Natural killer cell (primary cell): ENCODE measurements at regions not wholly inside any gene's neighbourhood (a gene's known extent, or its start where the extent isn't known, plus 50 kb on each side); places are given as distances from the start of the nearest gene placed in this dataset.

Experiments
- ATAC-seq, 3 donors: fragments of 150-1000 bp in 2 of 3; fragments of 200-7000 bp in 1 of 3; cut with Tn5 transposase; 1 replicate in 1 of 3; 2 replicates in 2 of 3; pipeline ENCODE4 v1.10.0; 2021; ENCODE audit warnings: mild to moderate bottlenecking in 2 of 3, moderate library complexity in 2 of 3
- DNase-seq, 2 donors: peaks; one replicate each; pipeline versions ENCODE4 v3.0.0 to v3.0.0-alpha.2; 2013 to 2021; ENCODE audit warnings: mixed read lengths in 1 of 2
- H3K27ac ChIP-seq: one replicate; pipeline ENCODE4 v1.5.1; 2013; ENCODE audit warnings: mild to moderate bottlenecking, low read length
- H3K27me3 ChIP-seq: one replicate; pipeline ENCODE4 v1.6.1; 2013; ENCODE audit warnings: low read length; ENCODE audit not compliant: control insufficient read depth, insufficient read depth
- H3K36me3 ChIP-seq: one replicate; pipeline ENCODE4 v1.6.1; 2013; ENCODE audit warnings: low read length; ENCODE audit not compliant: control insufficient read depth, insufficient read depth
- H3K4me1 ChIP-seq: one replicate; pipeline ENCODE4 v1.6.1; 2013; ENCODE audit warnings: low read length; ENCODE audit not compliant: control insufficient read depth, insufficient read depth
- H3K4me3 ChIP-seq: one replicate; pipeline ENCODE4 v1.5.1; 2013; ENCODE audit warnings: low read length
- H3K9me3 ChIP-seq: one replicate; pipeline ENCODE4 v1.6.1; 2013; ENCODE audit warnings: low read length; ENCODE audit not compliant: control insufficient read depth, insufficient read depth
- H3K27ac Mint-ChIP-seq, 2 donors: one replicate each; pipeline ENCODE4 v1.8.0; 2022; ENCODE audit warnings: mild to moderate bottlenecking in 2 of 2, mixed read lengths in 2 of 2, moderate library complexity in 1 of 2
- H3K27me3 Mint-ChIP-seq, 2 donors: one replicate each; pipeline ENCODE4 v1.8.0; 2022; ENCODE audit warnings: low read depth in 2 of 2, mixed read lengths in 2 of 2
- H3K36me3 Mint-ChIP-seq: one replicate; pipeline ENCODE4 v1.8.0; 2022; ENCODE audit warnings: mixed read lengths
- H3K4me1 Mint-ChIP-seq, 2 donors: one replicate each; pipeline ENCODE4 v1.8.0; 2022; ENCODE audit warnings: mixed read lengths in 2 of 2
- H3K4me3 Mint-ChIP-seq: one replicate; pipeline ENCODE4 v1.8.0; 2022; ENCODE audit warnings: mild to moderate bottlenecking, moderate library complexity, mixed read lengths
- H3K9me3 Mint-ChIP-seq, 2 donors: one replicate each; pipeline ENCODE4 v1.8.0; 2022; ENCODE audit warnings: mixed read lengths in 2 of 2
- WGBS: methylation state at CpG from one replicate; pipeline ENCODE4 v1.1.7; 2013; ENCODE audit warnings: missing lambda C conversion rate; ENCODE audit not compliant: insufficient coverage; 5-methylcytosine and 5-hydroxymethylcytosine counted together
- intact Hi-C: fragments of 100-400 bp; cut with micrococcal nuclease; formaldehyde crosslinking; loops from one replicate; pipeline ENCODE4 v1.14.2; 2022
- TF ChIP-seq, protein P1 (sequence below): fragments of 200-600 bp; IDR thresholded peaks from one replicate; pipeline ENCODE4 v1.8.0; 2022; ENCODE audit warnings: antibody characterized with exemption

DNA sequence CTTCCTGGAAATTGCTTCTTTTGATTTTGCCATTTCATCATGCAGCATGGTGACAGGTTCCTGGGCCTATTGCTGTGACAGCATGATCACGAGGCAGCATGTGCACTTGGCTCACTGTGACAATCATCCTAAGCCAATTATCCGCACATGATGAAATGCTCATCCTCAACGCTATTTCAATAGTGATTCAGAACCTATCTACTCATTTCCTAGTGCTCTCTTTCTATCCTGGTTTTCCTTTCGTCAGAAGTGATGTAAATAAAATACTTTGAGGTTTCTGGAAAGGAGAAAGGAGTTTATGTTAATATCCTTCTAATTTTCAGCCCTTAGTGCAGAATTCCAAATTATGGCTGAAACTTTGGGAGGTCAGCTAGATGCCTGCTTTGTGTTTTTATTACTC is 110.6 kb upstream of the ADAMTS5 start:
- Mint-ChIP-seq H3K4me3 (no peak overlapping the region), H3K27ac (no peak overlapping the region), H3K27me3 (no peaks in the 10 kb centered on the region), H3K36me3 (no peaks in the 10 kb centered on the region), H3K9me3 (peaks cover 5% of the 10 kb centered on the region in 2 donors), H3K4me1 (no peaks in the 10 kb centered on the region)
- ATAC-seq (no peak), DNase-seq (no peak)
- intact Hi-C loops, result no loop called here
- no peaks in the 10 kb centered on the region for H3K4me1 ChIP-seq
- no peak overlapping the region for H3K27ac ChIP-seq
- TF ChIP-seq, protein P1, sequence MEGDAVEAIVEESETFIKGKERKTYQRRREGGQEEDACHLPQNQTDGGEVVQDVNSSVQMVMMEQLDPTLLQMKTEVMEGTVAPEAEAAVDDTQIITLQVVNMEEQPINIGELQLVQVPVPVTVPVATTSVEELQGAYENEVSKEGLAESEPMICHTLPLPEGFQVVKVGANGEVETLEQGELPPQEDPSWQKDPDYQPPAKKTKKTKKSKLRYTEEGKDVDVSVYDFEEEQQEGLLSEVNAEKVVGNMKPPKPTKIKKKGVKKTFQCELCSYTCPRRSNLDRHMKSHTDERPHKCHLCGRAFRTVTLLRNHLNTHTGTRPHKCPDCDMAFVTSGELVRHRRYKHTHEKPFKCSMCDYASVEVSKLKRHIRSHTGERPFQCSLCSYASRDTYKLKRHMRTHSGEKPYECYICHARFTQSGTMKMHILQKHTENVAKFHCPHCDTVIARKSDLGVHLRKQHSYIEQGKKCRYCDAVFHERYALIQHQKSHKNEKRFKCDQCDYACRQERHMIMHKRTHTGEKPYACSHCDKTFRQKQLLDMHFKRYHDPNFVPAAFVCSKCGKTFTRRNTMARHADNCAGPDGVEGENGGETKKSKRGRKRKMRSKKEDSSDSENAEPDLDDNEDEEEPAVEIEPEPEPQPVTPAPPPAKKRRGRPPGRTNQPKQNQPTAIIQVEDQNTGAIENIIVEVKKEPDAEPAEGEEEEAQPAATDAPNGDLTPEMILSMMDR, result no peak
- 77% methylated on average over 3 of the region's 4 CpGs for WGBS
- H3K36me3 ChIP-seq, result no peaks in the 10 kb centered on the region
- no peaks in the 10 kb centered on the region for H3K9me3 ChIP-seq
- no peaks in the 10 kb centered on the region for H3K27me3 ChIP-seq
- no peak overlapping the region for H3K4me3 ChIP-seq

DNA sequence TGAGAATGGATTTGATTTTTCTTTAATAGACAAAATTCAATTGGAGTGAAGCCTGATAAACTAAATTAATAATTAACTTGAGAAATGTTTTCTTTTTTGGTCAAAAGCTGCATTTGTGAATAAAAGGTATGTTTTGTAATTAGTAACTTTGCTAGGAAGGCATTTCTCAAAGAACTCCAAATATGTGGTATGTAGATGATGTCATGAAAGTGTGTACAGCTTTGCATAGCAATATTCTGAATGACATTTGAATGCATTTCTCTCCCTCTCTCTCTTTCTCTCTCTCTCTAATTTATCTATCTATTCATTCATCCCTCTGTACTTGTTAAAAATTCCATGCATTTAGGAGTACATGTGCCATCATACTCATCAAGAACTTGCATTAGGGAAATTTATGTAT is 109.1 kb upstream of the ADAMTS5 start:
- DNase-seq, result no peak

DNA sequence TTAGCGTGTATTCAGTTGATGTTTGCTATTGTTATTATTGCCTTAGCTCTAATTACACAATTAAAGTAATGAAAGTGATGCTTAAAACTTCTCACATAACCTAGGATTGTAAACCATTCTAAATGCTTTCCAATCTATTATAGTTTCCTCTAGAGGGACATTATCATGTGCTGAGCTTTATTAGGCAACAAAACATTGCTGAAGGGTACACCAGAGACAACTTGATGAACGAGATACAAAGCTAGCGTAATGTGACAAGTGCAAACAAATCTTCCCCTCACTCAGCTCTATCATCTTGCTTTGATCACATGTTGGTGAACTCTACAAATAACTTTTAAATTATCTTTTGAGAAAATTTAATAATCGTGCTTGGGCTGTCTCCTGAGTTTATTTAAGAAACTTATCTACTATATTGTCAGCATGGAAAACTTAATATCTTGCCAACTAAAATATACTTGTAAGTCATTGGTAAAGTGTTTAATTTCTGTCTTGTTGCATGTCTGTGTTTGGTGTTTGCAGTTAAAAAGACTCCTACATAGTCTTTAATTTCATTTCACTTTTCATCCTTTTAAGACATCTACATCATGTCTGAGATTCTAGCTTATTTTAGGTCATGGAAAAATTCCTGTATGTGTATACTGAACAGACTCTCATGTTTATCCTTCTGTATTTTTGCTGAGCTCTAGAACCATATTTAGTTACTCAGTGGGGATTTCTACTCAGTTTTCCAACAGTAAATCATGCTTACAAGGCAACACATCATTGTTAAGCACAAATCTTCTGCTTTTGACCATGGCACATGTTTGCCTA is 104.2 kb upstream of the ADAMTS5 start:
- H3K4me1 Mint-ChIP-seq, result no peaks in the 10 kb centered on the region
- H3K4me1 ChIP-seq, result no peaks in the 10 kb centered on the region
- no peak overlapping the region for H3K4me3 Mint-ChIP-seq

More for the DNA sequence above, 109.1 kb upstream of the ADAMTS5 start:
- ATAC-seq, result no peak
- Histone ChIP-seq H3K4me1 (no peaks in the 10 kb centered on the region), H3K27ac (no peak overlapping the region), H3K4me3 (no peak overlapping the region), H3K36me3 (no peaks in the 10 kb centered on the region), H3K27me3 (no peaks in the 10 kb centered on the region), H3K9me3 (no peaks in the 10 kb centered on the region)
- Mint-ChIP-seq H3K9me3 (peaks cover 5 to 8% of the 10 kb centered on the region in 2 donors), H3K4me1 (no peaks in the 10 kb centered on the region), H3K36me3 (no peaks in the 10 kb centered on the region), H3K27ac (no peak overlapping the region), H3K27me3 (no peaks in the 10 kb centered on the region), H3K4me3 (no peak overlapping the region)
- TF ChIP-seq, protein P1, result no peak
- intact Hi-C loops, result no loop called here

More for the DNA sequence above, 104.2 kb upstream of the ADAMTS5 start:
- H3K27ac Mint-ChIP-seq, result no peak overlapping the region
- DNase-seq (no peak), ATAC-seq (no peak)
- no peaks in the 10 kb centered on the region for H3K9me3 ChIP-seq
- peaks cover 3 to 6% of the 10 kb centered on the region in 2 donors for H3K9me3 Mint-ChIP-seq
- no peak overlapping the region for H3K27ac ChIP-seq
- no peaks in the 10 kb centered on the region for H3K27me3 Mint-ChIP-seq
- H3K36me3 Mint-ChIP-seq, result no peaks in the 10 kb centered on the region
- TF ChIP-seq, protein P1, result no peak
- no peaks in the 10 kb centered on the region for H3K27me3 ChIP-seq
- H3K36me3 ChIP-seq, result no peaks in the 10 kb centered on the region
- H3K4me3 ChIP-seq, result no peak overlapping the region
- 82% methylated on average over 2 of the region's 4 CpGs for WGBS
- intact Hi-C loops, result no loop called here
